Brain microvascular endothelial cell (primary cell): ENCODE measurements at regions not wholly inside any gene's neighbourhood (a gene's known extent, or its start where the extent isn't known, plus 50 kb on each side); places are given as distances from the start of the nearest gene placed in this dataset.

Source experiments
- DNase-seq: peaks from one replicate; pipeline ENCODE4 v3.0.0-alpha.2; 2020
- H3K27ac ChIP-seq: fragments of 250-450 bp; sonication (Bioruptor Pico); 2 replicates; pipeline ENCODE4 v1.5.1; 2020; ENCODE audit warnings: mild to moderate bottlenecking, moderate library complexity
- H3K27me3 ChIP-seq: fragments of 250-450 bp; sonication (Bioruptor Pico); replicated peaks from 2 replicates; pipeline ENCODE4 v1.5.1; 2020; ENCODE audit warnings: mild to moderate bottlenecking
- H3K36me3 ChIP-seq: fragments of 250-450 bp; sonication (Bioruptor Pico); replicated peaks from 2 replicates; pipeline ENCODE4 v1.5.1; 2020; ENCODE audit warnings: mild to moderate bottlenecking
- H3K4me3 ChIP-seq: 2 replicates; pipeline ENCODE4 v1.5.1; 2011; ENCODE audit warnings: low read depth, mild to moderate bottlenecking, control low read depth, low read length, moderate library complexity
- CTCF ChIP-seq: IDR thresholded peaks from 2 replicates; pipeline ENCODE4 v1.5.1; 2011; ENCODE audit warnings: low read depth, mild to moderate bottlenecking, moderate library complexity, low read length, control low read depth, inconsistent platforms; ENCODE audit errors: missing control alignments
- in situ Hi-C: cut with HindIII; loops from 2 replicates; pipeline ENCODE4 v1.10.0; 2017; ENCODE audit warnings: low sequenced_read_pairs, low pct_ligation_motif_present

GRCh38 chr3:159807137-159808040, 181.2 kb upstream of the IL12A start:
- no peak for TF ChIP-seq CTCF
- no peak overlapping the region for H3K27ac ChIP-seq
- no peak for DNase-seq
- in situ Hi-C loops, result no loop called here
- no peaks in the 10 kb centered on the region for H3K27me3 ChIP-seq
- no peak overlapping the region for H3K4me3 ChIP-seq
- no peaks in the 10 kb centered on the region for H3K36me3 ChIP-seq

GRCh38 chr3:159813822-159814531, 174.7 kb upstream of the IL12A start:
- Histone ChIP-seq H3K27ac (no peak overlapping the region), H3K4me3 (no peak overlapping the region), H3K36me3 (no peaks in the 10 kb centered on the region), H3K27me3 (no peaks in the 10 kb centered on the region)
- no peak for TF ChIP-seq CTCF
- DNase-seq, result no peak
- in situ Hi-C loops, result no loop called here

GRCh38 chr3:159816512-159816911, 172.1 kb upstream of the IL12A start:
- Histone ChIP-seq H3K36me3 (no peaks in the 10 kb centered on the region), H3K4me3 (no peak overlapping the region), H3K27ac (no peak overlapping the region), H3K27me3 (no peaks in the 10 kb centered on the region)
- DNase-seq, result no peak
- in situ Hi-C loops, result no loop called here
- TF ChIP-seq CTCF, result no peak

GRCh38 chr3:159817126-159817525, 171.5 kb upstream of the IL12A start:
- no peak for DNase-seq
- H3K36me3 ChIP-seq, result no peaks in the 10 kb centered on the region
- in situ Hi-C loops, result no loop called here
- H3K27me3 ChIP-seq, result no peaks in the 10 kb centered on the region
- no peak for TF ChIP-seq CTCF
- no peak overlapping the region for H3K27ac ChIP-seq
- no peak overlapping the region for H3K4me3 ChIP-seq

GRCh38 chr3:159817571-159817970, 171.1 kb upstream of the IL12A start:
- H3K27ac ChIP-seq, result no peak overlapping the region
- H3K27me3 ChIP-seq, result no peaks in the 10 kb centered on the region
- in situ Hi-C loops, result no loop called here
- H3K4me3 ChIP-seq, result no peak overlapping the region
- H3K36me3 ChIP-seq, result no peaks in the 10 kb centered on the region
- no peak for DNase-seq
- no peak for TF ChIP-seq CTCF
